ENCODE measurements at regions not wholly inside any gene's neighbourhood (a gene's known extent, or its start where the extent isn't known, plus 50 kb on each side); places are given as distances from the start of the nearest gene placed in this dataset.

- Mint-ChIP-seq H3K36me3 (ENCODE audit: insufficient read depth, unreplicated experiment) (no peaks in the 10 kb centered on the region), H3K27me3 (ENCODE audit: insufficient read depth, unreplicated experiment) (no peaks in the 10 kb centered on the region), H3K4me1 (ENCODE audit: insufficient read depth, unreplicated experiment) (no peaks in the 10 kb centered on the region), H3K9me3 (ENCODE audit: unreplicated experiment) (peaks cover 13% of the 10 kb centered on the region), H3K4me3 (ENCODE audit: unreplicated experiment) (no peak overlapping the region), H3K27ac (ENCODE audit: low read depth, unreplicated experiment) (no peak overlapping the region)
- BruUV-seq (replicated peaks) = no TSS peak
- no peak for DNase-seq (ENCODE audit: unreplicated experiment)
- TF ChIP-seq CTCF (IDR thresholded peaks at IDR 0.05; ENCODE audit: unreplicated experiment) = no peak
- intact Hi-C loops (cut with micrococcal nuclease) = no loop called here
- POLR2A ChIA-PET = interaction anchor here (1.4 kb wide), 1 partner anchor 33 kb away, joined by 4 read pairs; no protein-coding TSS in a partner anchor
- CTCF ChIA-PET = no interaction called here
These were observed 1735.1 kb downstream of the PCDH7 start for GRCh38 chr4:32455231-32455630.

GRCh38 chr4:32460972-32461371 lies 1740.8 kb downstream of the PCDH7 start:
- H3K27me3 Mint-ChIP-seq (ENCODE audit: insufficient read depth, unreplicated experiment) = no peaks in the 10 kb centered on the region
- DNase-seq (ENCODE audit: unreplicated experiment) = no peak
- ChIA-PET CTCF (interaction anchor here (0.6 kb wide), 1 partner anchor 565 kb away, joined by 3 read pairs; no protein-coding TSS in a partner anchor), POLR2A (no interaction called here)
- intact Hi-C loops (cut with micrococcal nuclease) = no loop called here
- BruUV-seq (replicated peaks) = no TSS peak
- no peak overlapping the region for H3K4me3 Mint-ChIP-seq (ENCODE audit: unreplicated experiment)
- TF ChIP-seq CTCF (IDR thresholded peaks at IDR 0.05; ENCODE audit: unreplicated experiment) = no peak
- H3K36me3 Mint-ChIP-seq (ENCODE audit: insufficient read depth, unreplicated experiment) = no peaks in the 10 kb centered on the region
- H3K4me1 Mint-ChIP-seq (ENCODE audit: insufficient read depth, unreplicated experiment) = no peaks in the 10 kb centered on the region
- no peak overlapping the region for H3K27ac Mint-ChIP-seq (ENCODE audit: low read depth, unreplicated experiment)
- H3K9me3 Mint-ChIP-seq (ENCODE audit: unreplicated experiment) = peaks cover 7% of the 10 kb centered on the region

GRCh38 chr4:32462944-32463343 lies 1742.8 kb downstream of the PCDH7 start:
- DNase-seq (ENCODE audit: unreplicated experiment) = peak; percentile 18
- intact Hi-C loops (cut with micrococcal nuclease) = no loop called here
- Mint-ChIP-seq H3K36me3 (ENCODE audit: insufficient read depth, unreplicated experiment) (no peaks in the 10 kb centered on the region), H3K4me1 (ENCODE audit: insufficient read depth, unreplicated experiment) (no peaks in the 10 kb centered on the region), H3K9me3 (ENCODE audit: unreplicated experiment) (peaks cover 7% of the 10 kb centered on the region), H3K27ac (ENCODE audit: low read depth, unreplicated experiment) (no peak overlapping the region), H3K27me3 (ENCODE audit: insufficient read depth, unreplicated experiment) (no peaks in the 10 kb centered on the region), H3K4me3 (ENCODE audit: unreplicated experiment) (no peak overlapping the region)
- CTCF ChIA-PET = interaction anchor here (0.7 to 1.1 kb wide), 2 partner anchors 124 to 596 kb away, joined by 3 read pairs; no protein-coding TSS in a partner anchor
- TF ChIP-seq CTCF (IDR thresholded peaks at IDR 0.05; ENCODE audit: unreplicated experiment) = no peak
- POLR2A ChIA-PET = no interaction called here
- BruUV-seq (replicated peaks) = no TSS peak

- TF ChIP-seq CTCF (IDR thresholded peaks at IDR 0.05; ENCODE audit: unreplicated experiment) = no peak
- ChIA-PET CTCF (no interaction called here), POLR2A (no interaction called here)
- Mint-ChIP-seq H3K4me1 (ENCODE audit: insufficient read depth, unreplicated experiment) (no peaks in the 10 kb centered on the region), H3K4me3 (ENCODE audit: unreplicated experiment) (no peak overlapping the region), H3K36me3 (ENCODE audit: insufficient read depth, unreplicated experiment) (no peaks in the 10 kb centered on the region), H3K27me3 (ENCODE audit: insufficient read depth, unreplicated experiment) (no peaks in the 10 kb centered on the region), H3K27ac (ENCODE audit: low read depth, unreplicated experiment) (peak overlapping the region; percentile 12), H3K9me3 (ENCODE audit: unreplicated experiment) (no peaks in the 10 kb centered on the region)
- no peak for DNase-seq (ENCODE audit: unreplicated experiment)
- BruUV-seq (replicated peaks) = no TSS peak
- intact Hi-C loops (cut with micrococcal nuclease) = no loop called here
These were observed 1750.0 kb downstream of the PCDH7 start for GRCh38 chr4:32470087-32470585.

Data from MCF 10A (cell line).